AG04450 (cell line): ENCODE measurements at regions not wholly inside any gene's neighbourhood (a gene's known extent, or its start where the extent isn't known, plus 50 kb on each side); places are given as distances from the start of the nearest gene placed in this dataset.

Source experiments
- CTCF ChIA-PET: fragments of 300-600, 350-600 bp; formaldehyde crosslinking; extraction: SDS; loops from one replicate; lab custom pipeline; 2022; ENCODE audit warnings: antibody characterized with exemption, inconsistent platforms; lab: Charles Lee
- POLR2A ChIA-PET: fragments of 350-600 bp; formaldehyde crosslinking; extraction: SDS; loops from one replicate; lab custom pipeline; 2021; ENCODE audit warnings: antibody characterized with exemption, inconsistent platforms; lab: Yijun Ruan, JAX
- DNase-seq: peaks from one replicate; pipeline ENCODE4 v3.0.0-alpha.2; 2011; ENCODE audit warnings: low read depth, low spot score
- H3K27ac ChIP-seq: one replicate; pipeline ENCODE4 v1.5.1; 2012; ENCODE audit warnings: low read depth, low read length, control low read depth
- H3K27me3 ChIP-seq: one replicate; pipeline ENCODE4 v1.6.0; 2012; ENCODE audit warnings: low read length; ENCODE audit not compliant: control insufficient read depth, insufficient read depth
- H3K4me3 ChIP-seq: 2 replicates; pipeline ENCODE4 v1.5.1; 2011; ENCODE audit warnings: mild to moderate bottlenecking, low read depth, low read length, control low read depth
- H3K9me3 ChIP-seq: 2 replicates; pipeline ENCODE4 v1.5.1; 2012; ENCODE audit warnings: low read length; ENCODE audit not compliant: control insufficient read depth, insufficient read depth
- CTCF ChIP-seq: IDR thresholded peaks from 2 replicates; pipeline ENCODE4 v1.5.1; 2011; ENCODE audit warnings: low read depth, low read length, control low read depth, inconsistent platforms

GRCh38 chr2:189258616-189259365 is 79.2 kb upstream of the COL5A2 start:
- Histone ChIP-seq H3K27ac (no peak overlapping the region), H3K27me3 (no peaks in the 10 kb centered on the region), H3K9me3 (no peaks in the 10 kb centered on the region), H3K4me3 (no peak overlapping the region)
- TF ChIP-seq CTCF, result no peak
- no peak for DNase-seq
- ChIA-PET CTCF (no interaction called here), POLR2A (no interaction called here)

- Histone ChIP-seq H3K27ac (no peak overlapping the region), H3K4me3 (no peak overlapping the region), H3K9me3 (no peaks in the 10 kb centered on the region), H3K27me3 (no peaks in the 10 kb centered on the region)
- TF ChIP-seq CTCF, result no peak
- POLR2A ChIA-PET, result no interaction called here
- DNase-seq, result no peak
- CTCF ChIA-PET, result no interaction called here
Observed at GRCh38 chr2:189260361-189260814, 80.8 kb upstream of the COL5A2 start.

DNA sequence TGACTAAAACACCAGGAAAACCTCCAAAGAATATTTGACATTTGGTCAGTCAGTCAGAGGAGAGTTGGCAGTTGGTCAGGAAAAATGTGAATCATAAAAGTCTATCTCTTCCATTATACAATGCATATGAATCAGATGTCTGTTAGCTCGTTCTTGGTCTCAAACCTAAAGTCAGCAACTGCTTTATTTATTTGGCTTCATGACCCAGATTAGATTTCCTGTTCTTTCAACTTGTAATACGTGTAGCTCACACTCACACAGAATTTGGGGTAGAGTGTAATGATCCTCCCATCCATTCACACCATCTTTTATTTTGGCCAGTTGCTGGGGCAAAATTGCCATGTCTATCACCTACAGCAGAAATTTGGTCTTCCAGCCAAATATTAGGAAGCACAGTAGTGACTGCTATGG is 81.9 kb upstream of the COL5A2 start:
- CTCF ChIA-PET, result interaction anchor here (1.2 kb wide), 1 partner anchor 168 kb away, joined by 3 read pairs; no protein-coding TSS in a partner anchor
- H3K27ac ChIP-seq, result no peak overlapping the region
- H3K27me3 ChIP-seq, result no peaks in the 10 kb centered on the region

DNA sequence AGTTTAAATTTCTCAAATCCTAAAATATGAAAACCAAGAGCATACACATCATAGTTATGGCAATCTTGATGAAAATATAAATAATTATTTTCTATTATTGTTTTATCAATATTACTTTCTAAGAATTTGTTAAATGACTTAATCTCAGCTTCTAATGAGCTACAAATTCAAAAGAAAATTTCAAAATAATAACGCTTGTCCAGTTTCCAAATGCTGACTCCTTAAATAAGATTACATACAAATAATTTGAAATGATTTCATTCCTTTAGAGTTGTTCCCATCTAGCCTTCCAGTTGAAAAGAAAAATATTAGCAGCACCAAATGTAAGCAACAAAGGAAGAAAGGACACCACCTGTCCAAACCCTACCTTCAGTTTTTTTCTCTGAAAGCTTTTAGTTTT is 82.4 kb upstream of the COL5A2 start:
- TF ChIP-seq CTCF, result no peak
- H3K9me3 ChIP-seq, result peaks cover 4% of the 10 kb centered on the region; the same call in 1 of the 2 replicates
- no peaks in the 10 kb centered on the region for H3K27me3 ChIP-seq
- DNase-seq, result no peak
- ChIA-PET CTCF (interaction anchor here (1.2 kb wide), 1 partner anchor 168 kb away, joined by 3 read pairs; no protein-coding TSS in a partner anchor), POLR2A (interaction anchor here (0.9 kb wide), 1 partner anchor 150 kb away, joined by 3 read pairs; no protein-coding TSS in a partner anchor)
- no peak overlapping the region for H3K4me3 ChIP-seq
- no peak overlapping the region for H3K27ac ChIP-seq

More for the DNA sequence above, 81.9 kb upstream of the COL5A2 start:
- peaks cover 4% of the 10 kb centered on the region; the same call in 1 of the 2 replicates for H3K9me3 ChIP-seq
- TF ChIP-seq CTCF, result no peak
- DNase-seq, result no peak
- POLR2A ChIA-PET, result interaction anchor here (0.9 kb wide), 1 partner anchor 150 kb away, joined by 3 read pairs; no protein-coding TSS in a partner anchor
- no peak overlapping the region for H3K4me3 ChIP-seq

DNA sequence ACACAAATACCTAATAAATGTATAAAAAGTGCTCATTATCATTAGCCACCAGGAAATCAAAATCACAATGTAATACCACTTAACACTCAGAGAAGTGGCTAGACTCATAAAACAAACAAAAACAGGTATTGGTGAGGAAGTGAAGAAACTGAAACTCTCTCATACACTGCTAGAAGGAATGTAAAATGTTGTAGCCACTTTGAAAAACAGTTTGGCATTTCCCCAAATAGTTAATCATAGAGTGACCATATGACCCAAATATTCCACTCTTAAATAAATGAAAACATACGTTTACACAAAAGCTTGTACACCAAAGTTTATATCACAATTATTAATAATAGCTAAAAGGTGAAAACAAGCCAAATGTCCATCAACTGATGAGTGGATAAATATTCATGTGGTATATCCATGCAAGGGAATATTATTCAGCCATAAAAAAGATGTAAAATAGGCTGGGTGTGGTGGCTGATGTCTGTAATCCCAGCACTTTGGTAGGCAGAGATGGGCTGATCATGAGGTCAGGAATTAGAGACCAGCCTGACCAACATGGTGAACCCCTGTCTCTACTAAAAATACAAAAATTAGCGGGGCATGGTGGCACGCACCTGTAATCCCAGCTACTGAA is 86.2 kb upstream of the COL5A2 start:
- CTCF ChIA-PET, result no interaction called here
- peaks cover 4% of the 10 kb centered on the region; the same call in 1 of the 2 replicates for H3K9me3 ChIP-seq
- TF ChIP-seq CTCF, result no peak
- POLR2A ChIA-PET, result no interaction called here
- DNase-seq, result no peak
- H3K27me3 ChIP-seq, result no peaks in the 10 kb centered on the region
- no peak overlapping the region for H3K4me3 ChIP-seq
- H3K27ac ChIP-seq, result no peak overlapping the region
